ENCODE measurements at regions not wholly inside any gene's neighbourhood (a gene's known extent, or its start where the extent isn't known, plus 50 kb on each side); places are given as distances from the start of the nearest gene placed in this dataset.
A peak's percentile ranks its signal among the peaks of the same experiment; 100 is the strongest.

DNA sequence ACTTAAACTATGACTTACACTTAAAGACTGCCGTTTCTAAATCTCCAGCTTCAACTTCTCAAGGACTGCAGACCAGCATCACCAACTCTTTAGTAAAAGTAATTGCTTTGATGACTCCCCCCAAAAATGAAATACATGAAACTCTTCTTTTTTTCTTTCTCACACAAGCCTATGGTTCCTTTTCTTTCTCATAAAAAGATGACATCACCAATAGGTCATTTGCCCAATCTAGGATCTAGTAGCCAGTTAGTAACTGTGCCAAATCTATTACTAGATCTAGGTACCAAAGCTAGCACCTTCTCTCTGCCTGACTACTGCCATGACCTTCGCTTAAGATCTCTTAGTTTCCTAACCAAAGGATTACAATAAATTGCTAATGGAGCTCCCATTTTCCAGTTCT, 1266.0 kb upstream of the ADGRL4 start:
- H3K36me3 ChIP-seq (replicated peaks; ENCODE audit: insufficient read depth, low read length), result no peaks in the 10 kb centered on the region
- no peaks in the 10 kb centered on the region for H4K20me1 ChIP-seq (ENCODE audit: insufficient read depth, low read length)
- no peak overlapping the region for H3K4me3 ChIP-seq (ENCODE audit: low read length)
- TF ChIP-seq EZH2phosphoT487 (IDR thresholded peaks at IDR 0.05; ENCODE audit: low read length) (no peak), EZH2 (optimal IDR thresholded peaks at IDR 0.05; ENCODE audit: low read depth, low read length) (no peak)
- TF ChIP-seq, protein P1, sequence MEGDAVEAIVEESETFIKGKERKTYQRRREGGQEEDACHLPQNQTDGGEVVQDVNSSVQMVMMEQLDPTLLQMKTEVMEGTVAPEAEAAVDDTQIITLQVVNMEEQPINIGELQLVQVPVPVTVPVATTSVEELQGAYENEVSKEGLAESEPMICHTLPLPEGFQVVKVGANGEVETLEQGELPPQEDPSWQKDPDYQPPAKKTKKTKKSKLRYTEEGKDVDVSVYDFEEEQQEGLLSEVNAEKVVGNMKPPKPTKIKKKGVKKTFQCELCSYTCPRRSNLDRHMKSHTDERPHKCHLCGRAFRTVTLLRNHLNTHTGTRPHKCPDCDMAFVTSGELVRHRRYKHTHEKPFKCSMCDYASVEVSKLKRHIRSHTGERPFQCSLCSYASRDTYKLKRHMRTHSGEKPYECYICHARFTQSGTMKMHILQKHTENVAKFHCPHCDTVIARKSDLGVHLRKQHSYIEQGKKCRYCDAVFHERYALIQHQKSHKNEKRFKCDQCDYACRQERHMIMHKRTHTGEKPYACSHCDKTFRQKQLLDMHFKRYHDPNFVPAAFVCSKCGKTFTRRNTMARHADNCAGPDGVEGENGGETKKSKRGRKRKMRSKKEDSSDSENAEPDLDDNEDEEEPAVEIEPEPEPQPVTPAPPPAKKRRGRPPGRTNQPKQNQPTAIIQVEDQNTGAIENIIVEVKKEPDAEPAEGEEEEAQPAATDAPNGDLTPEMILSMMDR (IDR thresholded peaks at IDR 0.05; ENCODE audit: low read length), result no peak
- no peaks in the 10 kb centered on the region for H3K9me2 ChIP-seq (replicated peaks; ENCODE audit: insufficient read depth, low read length)
- no peaks in the 10 kb centered on the region for H3K4me1 ChIP-seq (ENCODE audit: low read length)
- H3K27me3 ChIP-seq (replicated peaks; ENCODE audit: insufficient read depth, low read length), result no peaks in the 10 kb centered on the region
- no peak overlapping the region for H2AFZ ChIP-seq (ENCODE audit: low read length)
- H3K9ac ChIP-seq (ENCODE audit: low read length), result no peak overlapping the region
- no peak overlapping the region for H3K27ac ChIP-seq (ENCODE audit: low read length)
- H3F3A ChIP-seq (ENCODE audit: insufficient read depth, low read length), result no peaks in the 10 kb centered on the region
- no peaks in the 10 kb centered on the region for H3K9me3 ChIP-seq (replicated peaks; ENCODE audit: insufficient read depth, low read length)
- DNase-seq, result no peak
- H3K79me2 ChIP-seq (ENCODE audit: low read length), result no peaks in the 10 kb centered on the region
- no peak overlapping the region for H3K4me2 ChIP-seq (ENCODE audit: low read depth, low read length)

DNA sequence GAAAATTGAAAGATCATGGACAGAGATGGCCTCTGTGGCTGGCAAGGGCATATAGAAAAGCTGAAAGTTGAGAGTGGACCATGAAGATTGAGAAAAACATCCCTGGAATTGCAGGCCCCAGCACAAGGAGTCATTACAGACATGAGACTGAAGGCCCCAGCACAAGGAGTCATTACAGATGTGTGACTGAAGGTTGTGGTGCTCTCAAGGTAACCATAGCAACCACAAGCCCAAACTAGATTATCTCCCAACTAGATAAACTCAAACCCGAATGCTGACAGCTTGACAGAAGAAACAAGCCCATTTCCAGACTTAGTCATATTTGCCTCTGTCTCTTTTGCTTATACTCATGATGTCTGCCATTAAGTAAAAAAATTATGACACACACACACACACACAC, 1252.1 kb upstream of the ADGRL4 start:
- no peaks in the 10 kb centered on the region for H3K9me2 ChIP-seq (replicated peaks; ENCODE audit: insufficient read depth, low read length)
- H3K9me3 ChIP-seq (replicated peaks; ENCODE audit: insufficient read depth, low read length), result no peaks in the 10 kb centered on the region
- TF ChIP-seq EZH2phosphoT487 (IDR thresholded peaks at IDR 0.05; ENCODE audit: low read length) (no peak), EZH2 (optimal IDR thresholded peaks at IDR 0.05; ENCODE audit: low read depth, low read length) (no peak)
- TF ChIP-seq, protein P1 (IDR thresholded peaks at IDR 0.05; ENCODE audit: low read length), result no peak
- no peak overlapping the region for H3K4me2 ChIP-seq (ENCODE audit: low read depth, low read length)
- no peaks in the 10 kb centered on the region for H3K27me3 ChIP-seq (replicated peaks; ENCODE audit: insufficient read depth, low read length)
- no peaks in the 10 kb centered on the region for H3K79me2 ChIP-seq (ENCODE audit: low read length)
- no peak overlapping the region for H3K9ac ChIP-seq (ENCODE audit: low read length)
- DNase-seq, result no peak
- no peaks in the 10 kb centered on the region for H3K4me1 ChIP-seq (ENCODE audit: low read length)
- no peaks in the 10 kb centered on the region for H3F3A ChIP-seq (ENCODE audit: insufficient read depth, low read length)
- H2AFZ ChIP-seq (ENCODE audit: low read length), result no peak overlapping the region
- no peak overlapping the region for H3K27ac ChIP-seq (ENCODE audit: low read length)
- no peaks in the 10 kb centered on the region for H4K20me1 ChIP-seq (ENCODE audit: insufficient read depth, low read length)
- no peaks in the 10 kb centered on the region for H3K36me3 ChIP-seq (replicated peaks; ENCODE audit: insufficient read depth, low read length)
- H3K4me3 ChIP-seq (ENCODE audit: low read length), result no peak overlapping the region

- Histone ChIP-seq H3K27me3 (replicated peaks; ENCODE audit: insufficient read depth, low read length) (no peaks in the 10 kb centered on the region), H3K4me1 (ENCODE audit: low read length) (no peaks in the 10 kb centered on the region), H3K27ac (ENCODE audit: low read length) (no peak overlapping the region), H3K4me2 (ENCODE audit: low read depth, low read length) (no peak overlapping the region), H3F3A (ENCODE audit: insufficient read depth, low read length) (no peaks in the 10 kb centered on the region), H2AFZ (ENCODE audit: low read length) (0 out of 2 replicates have a peak overlapping the region, but pooled peaks have one; percentile 37), H3K79me2 (ENCODE audit: low read length) (no peaks in the 10 kb centered on the region), H3K9me3 (replicated peaks; ENCODE audit: insufficient read depth, low read length) (no peaks in the 10 kb centered on the region), H4K20me1 (ENCODE audit: insufficient read depth, low read length) (no peaks in the 10 kb centered on the region), H3K9ac (ENCODE audit: low read length) (no peak overlapping the region), H3K36me3 (replicated peaks; ENCODE audit: insufficient read depth, low read length) (no peaks in the 10 kb centered on the region), H3K4me3 (ENCODE audit: low read length) (no peak overlapping the region), H3K9me2 (replicated peaks; ENCODE audit: insufficient read depth, low read length) (no peaks in the 10 kb centered on the region)
- TF ChIP-seq EZH2phosphoT487 (IDR thresholded peaks at IDR 0.05; ENCODE audit: low read length) (no peak), EZH2 (optimal IDR thresholded peaks at IDR 0.05; ENCODE audit: low read depth, low read length) (no peak)
- TF ChIP-seq, protein P1 (IDR thresholded peaks at IDR 0.05; ENCODE audit: low read length), result no peak
- DNase-seq, result peak; percentile 23
Measured at GRCh38 chr1:80251591-80251990, 1245.1 kb upstream of the ADGRL4 start.

All from MM.1S (cell line).